ENCODE measurements at regions not wholly inside any gene's neighbourhood (a gene's known extent, or its start where the extent isn't known, plus 50 kb on each side); places are given as distances from the start of the nearest gene placed in this dataset.

DNA sequence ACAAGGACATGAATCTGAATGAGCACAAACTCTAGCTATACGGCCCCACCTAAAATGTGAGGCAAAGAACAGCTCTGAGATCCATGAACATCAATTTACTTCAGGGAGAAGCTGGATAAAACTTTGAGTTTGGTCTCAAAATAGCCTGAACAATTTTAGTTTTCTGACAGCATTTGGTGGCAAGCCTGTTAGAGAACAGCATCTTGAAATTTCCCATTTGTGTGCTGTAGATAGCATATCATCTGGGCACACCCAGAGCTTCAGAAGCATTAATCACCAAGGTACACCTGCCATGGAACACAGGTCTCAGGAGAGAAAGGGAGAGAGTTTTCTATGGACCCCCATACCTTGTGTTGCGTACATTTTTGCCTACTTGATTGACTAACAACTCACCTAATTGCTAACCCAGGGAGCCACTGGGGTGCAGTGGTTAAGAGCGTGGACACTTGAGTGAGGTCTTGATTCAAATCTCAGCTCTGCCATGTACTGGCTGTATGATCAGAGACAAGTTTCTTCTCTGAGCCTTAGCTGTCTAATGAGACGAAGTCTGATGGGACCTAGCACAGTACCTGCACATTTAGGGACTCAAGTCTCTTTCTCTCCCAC is 264.9 kb downstream of the PIK3R1 start:
- no peak for DNase-seq (ENCODE audit: low read depth in 2 of 2)

DNA sequence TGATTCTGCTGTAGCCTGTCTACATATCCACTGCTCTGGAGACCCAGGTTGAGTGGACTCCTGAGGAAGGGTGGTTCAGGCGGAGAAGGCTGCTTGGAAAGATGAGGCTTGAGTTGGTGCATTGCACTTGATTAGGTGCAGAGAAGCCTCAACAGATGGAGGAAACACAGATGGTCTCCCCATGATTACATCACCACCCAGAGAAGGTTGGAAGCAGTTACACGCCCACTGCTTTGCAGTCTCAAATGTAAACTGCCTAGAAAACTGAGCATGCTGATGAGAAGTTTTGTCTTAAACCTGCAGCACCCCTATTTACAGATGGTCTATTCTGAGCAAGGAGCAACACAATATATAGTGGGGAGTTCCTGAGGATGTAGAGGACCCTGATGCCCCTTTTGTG is 266.6 kb downstream of the PIK3R1 start:
- no peak for DNase-seq (ENCODE audit: low read depth in 2 of 2)

DNA sequence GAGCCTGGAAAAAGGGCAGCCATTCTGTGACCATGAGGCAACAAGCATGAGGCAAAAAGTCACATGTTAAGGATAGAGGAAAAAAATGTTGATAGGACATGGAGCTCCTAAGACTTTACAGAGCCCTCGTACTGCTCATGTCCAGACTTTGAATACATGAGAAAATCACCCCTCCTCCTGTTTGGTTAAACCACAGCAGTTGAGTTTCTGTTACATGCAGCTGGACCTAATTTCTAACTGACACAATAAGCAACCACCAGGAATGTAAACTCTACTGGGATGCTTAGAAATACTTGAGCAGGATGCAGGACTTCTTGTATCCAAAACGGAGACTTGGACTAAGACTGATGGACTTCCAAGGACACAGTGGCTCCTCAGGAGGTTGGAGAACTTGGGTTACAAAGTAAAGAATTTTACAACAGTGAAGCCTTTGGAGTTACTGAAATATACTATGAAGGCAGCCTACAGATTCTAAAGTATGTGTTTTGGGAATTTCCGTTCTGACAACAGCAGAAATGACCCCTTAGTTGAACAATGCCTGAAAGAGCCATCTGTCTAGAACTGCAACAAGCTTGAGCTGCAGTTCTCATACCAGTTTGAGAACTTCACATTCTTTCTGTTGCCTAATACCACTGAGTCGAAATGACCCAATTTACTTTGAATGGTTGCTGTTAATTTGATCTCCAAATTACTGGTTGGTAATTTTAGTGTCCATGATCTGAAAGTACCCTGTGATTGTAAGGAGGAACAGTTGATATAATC is 268.9 kb downstream of the PIK3R1 start:
- peak; percentile 77 to 84 for DNase-seq (ENCODE audit: low read depth in 2 of 2)

- DNase-seq (ENCODE audit: low read depth in 2 of 2): no peak
These were observed 274.0 kb downstream of the PIK3R1 start for GRCh38 chr5:68489556-68489955.

DNA sequence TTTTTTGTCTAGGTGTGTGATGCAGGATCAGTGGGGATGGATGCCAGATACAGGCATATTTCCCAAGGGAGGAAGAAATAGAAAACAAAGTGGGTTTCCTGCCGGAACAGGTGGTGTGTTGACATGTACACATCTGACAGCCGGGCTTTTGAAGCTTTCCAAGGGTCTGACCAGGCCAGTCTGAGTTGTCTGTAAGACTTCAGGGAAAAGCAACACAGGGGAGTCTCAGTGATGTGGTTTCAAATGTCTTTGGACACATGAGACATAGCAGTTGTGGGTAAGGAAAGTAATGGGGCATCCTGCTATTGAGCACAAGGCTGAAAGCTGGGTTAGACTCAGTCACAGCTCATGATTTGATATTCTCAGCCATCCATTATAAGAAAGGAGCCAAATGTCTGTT is 274.9 kb downstream of the PIK3R1 start:
- DNase-seq (ENCODE audit: low read depth in 2 of 2): no peak

- DNase-seq (ENCODE audit: low read depth in 2 of 2): no peak
These were observed 279.2 kb downstream of the PIK3R1 start for GRCh38 chr5:68494771-68495170.

DNA sequence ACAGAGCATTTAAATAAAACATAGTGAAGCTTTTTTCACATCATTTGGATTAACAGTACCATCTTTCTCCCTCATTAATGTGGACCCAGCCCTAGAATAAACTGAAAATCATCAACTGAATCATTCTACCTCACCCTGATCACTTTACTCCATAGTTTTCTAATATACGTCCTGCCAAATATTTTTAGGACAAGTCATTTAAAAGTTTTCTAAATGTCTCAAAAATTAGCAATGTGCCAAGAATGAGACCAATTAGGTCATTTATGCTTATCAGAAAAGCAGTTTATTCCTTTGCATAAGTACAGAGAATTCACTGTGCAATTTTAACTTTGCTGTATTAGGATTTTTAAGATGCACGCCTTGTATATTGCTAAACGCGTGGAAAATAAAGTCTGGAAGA is 284.4 kb downstream of the PIK3R1 start:
- DNase-seq (ENCODE audit: low read depth in 2 of 2): peak; percentile 45 to 49

- no peak for DNase-seq (ENCODE audit: low read depth in 2 of 2)
These were observed 285.3 kb downstream of the PIK3R1 start for GRCh38 chr5:68500813-68501212.

GRCh38 chr5:68502531-68502930 is 287.0 kb downstream of the PIK3R1 start:
- no peak for DNase-seq (ENCODE audit: low read depth in 2 of 2)

DNA sequence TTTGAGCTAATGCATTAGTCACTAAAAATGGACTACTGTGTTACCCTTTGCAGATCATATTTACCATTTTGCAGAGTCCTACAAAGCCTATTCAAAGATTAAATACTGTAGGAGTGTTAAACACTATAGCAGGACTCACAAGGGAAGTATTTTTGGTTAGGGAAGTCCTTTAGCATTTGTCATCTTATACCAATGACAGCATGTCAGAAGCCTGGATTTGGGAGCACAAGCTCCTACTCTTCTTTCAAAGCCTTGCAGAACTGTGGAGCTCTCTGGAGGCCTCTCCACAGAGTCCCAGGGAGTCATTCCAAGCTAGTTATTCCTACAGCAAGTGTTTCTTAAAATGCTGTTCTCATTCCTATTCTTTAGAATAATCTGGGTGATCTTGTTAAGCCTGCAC is 288.8 kb downstream of the PIK3R1 start:
- no peak for DNase-seq (ENCODE audit: low read depth in 2 of 2)

DNA sequence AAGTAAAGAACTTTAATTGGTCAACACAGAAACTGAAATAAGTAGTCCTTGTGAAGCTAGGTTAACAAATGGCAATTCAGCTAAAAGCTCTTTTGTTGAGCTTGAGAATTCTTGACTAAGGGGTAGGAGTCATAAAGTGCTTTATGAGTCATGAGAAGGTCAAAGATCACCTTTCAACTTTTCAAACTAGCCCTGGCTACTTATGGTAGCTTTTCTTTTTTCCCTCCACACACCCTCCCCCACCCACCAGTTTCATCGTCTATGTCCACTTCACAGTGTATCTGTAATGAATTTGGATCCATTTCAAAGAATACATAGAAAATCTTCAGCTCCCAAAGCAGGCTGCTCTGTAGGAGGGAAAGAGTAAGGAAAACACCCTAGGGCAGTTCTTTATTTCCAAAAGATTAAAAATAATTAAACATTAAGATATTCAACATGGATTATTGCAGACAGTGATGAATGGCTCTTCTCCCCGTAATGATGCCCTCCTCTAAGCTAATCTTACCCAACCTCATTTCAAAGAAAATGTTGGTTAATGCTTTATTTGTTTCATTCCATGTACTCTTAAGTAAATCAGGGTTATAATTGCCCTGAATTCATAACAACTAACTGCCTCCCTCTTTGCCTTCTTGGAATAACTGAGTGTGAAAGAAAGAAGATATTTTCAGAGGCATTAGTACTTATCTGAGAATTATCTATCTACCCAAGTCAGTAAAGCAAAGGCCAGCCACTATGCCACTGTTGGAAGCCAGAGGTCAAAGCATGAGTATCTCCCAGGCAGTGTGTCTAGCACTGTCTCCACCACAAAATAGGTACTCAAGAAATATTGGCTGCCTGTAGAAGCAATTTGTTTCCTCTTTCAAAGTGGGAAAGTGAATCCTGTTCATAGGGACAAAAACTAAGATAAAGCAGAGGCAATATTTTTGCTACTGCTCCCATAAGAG is 290.6 kb downstream of the PIK3R1 start:
- DNase-seq (ENCODE audit: low read depth in 2 of 2): no peak

- DNase-seq (ENCODE audit: low read depth in 2 of 2): no peak
These were observed 300.0 kb downstream of the PIK3R1 start for GRCh38 chr5:68515514-68515913.

GRCh38 chr5:68518286-68518685 is 302.7 kb downstream of the PIK3R1 start:
- no peak for DNase-seq (ENCODE audit: low read depth in 2 of 2)

DNA sequence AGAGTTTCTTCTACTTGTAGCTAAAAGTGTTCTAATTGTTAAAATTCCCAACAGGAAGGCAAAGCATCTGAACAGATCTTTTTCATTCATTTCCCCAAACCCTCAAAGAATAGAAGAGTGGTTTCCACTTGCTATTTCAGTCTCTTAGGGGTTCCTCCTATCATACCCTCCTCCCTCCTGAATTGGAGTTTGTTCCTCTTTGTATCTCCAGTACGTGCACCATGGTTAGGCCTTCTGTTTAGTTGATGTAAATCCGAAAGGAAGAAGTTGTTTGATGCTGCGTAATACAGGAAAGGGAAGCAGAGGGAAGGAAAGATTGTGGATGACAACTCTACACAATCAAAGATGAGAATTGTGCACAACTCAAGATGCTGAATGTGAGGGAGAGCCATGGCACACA is 303.6 kb downstream of the PIK3R1 start:
- no peak for DNase-seq (ENCODE audit: low read depth in 2 of 2)

DNA sequence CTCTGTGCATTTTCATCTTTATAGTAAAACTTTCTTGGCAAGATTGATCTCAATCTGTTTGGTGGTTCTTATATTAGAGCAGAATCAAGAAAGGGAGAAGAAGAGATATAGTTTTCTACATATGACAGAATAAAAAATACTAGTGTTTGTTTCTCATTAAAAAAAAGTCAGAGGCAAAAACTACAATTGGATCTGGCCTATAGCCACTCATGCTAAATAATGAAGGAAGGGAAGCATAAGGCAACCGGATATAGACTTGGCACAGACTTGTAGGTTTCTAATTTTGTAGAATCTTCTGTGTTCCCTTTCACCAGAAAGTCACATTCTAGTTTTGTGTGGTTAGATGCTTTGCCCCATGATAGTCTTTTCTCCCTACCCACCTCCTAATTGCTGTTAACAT is 306.2 kb downstream of the PIK3R1 start:
- DNase-seq (ENCODE audit: low read depth in 2 of 2): no peak

GRCh38 chr5:68522863-68523262 is 307.3 kb downstream of the PIK3R1 start:
- no peak for DNase-seq (ENCODE audit: low read depth in 2 of 2)

- peak; percentile 38 to 47 for DNase-seq (ENCODE audit: low read depth in 2 of 2)
These were observed 313.3 kb downstream of the PIK3R1 start for GRCh38 chr5:68528821-68529273.

- peak in 1 of 2 experiments; percentile 51 for DNase-seq (ENCODE audit: low read depth in 2 of 2)
These were observed 314.0 kb downstream of the PIK3R1 start for GRCh38 chr5:68529581-68529980.

DNA sequence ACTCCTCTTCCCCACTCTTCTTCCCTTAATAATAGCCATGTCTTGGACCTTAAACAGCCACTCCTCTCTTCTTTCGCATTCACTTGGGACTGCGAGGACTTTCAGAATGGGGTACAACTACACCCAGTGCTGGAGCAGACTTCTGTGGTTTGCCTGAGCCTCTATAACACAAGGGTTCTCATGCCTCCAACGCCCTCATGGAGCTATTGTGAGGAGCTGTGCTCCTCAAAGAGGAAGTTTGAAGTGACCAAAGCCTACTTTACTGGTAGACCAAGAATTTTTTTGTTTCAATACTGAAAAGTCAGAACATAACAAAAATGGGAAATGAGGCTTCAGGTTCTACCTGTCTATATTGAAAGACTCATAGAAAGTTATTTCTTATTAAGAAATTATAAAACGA is 316.4 kb downstream of the PIK3R1 start:
- no peak for DNase-seq (ENCODE audit: low read depth in 2 of 2)

GRCh38 chr5:68533051-68533450 is 317.5 kb downstream of the PIK3R1 start:
- DNase-seq (ENCODE audit: low read depth in 2 of 2): no peak

GRCh38 chr5:68533571-68534084 is 318.1 kb downstream of the PIK3R1 start:
- no peak for DNase-seq (ENCODE audit: low read depth in 2 of 2)

Data from fibroblast of skin of left biceps (primary cell).